Activated T-cell treated with anti-CD3 and anti-CD28 coated beads for 48 hours (primary cell): ENCODE measurements at regions not wholly inside any gene's neighbourhood (a gene's known extent, or its start where the extent isn't known, plus 50 kb on each side); places are given as distances from the start of the nearest gene placed in this dataset.

Experiments
- DNase-seq: peaks from one replicate; pipeline ENCODE4 v3.0.0-alpha.2; 2020; ENCODE audit warnings: low read depth

GRCh38 chr4:63632858-63633257 lies 776.4 kb downstream of the TECRL start:
- no peak for DNase-seq

- no peak for DNase-seq
These were observed 789.0 kb downstream of the TECRL start for GRCh38 chr4:63620271-63620670.

GRCh38 chr4:63619771-63620170 lies 789.5 kb downstream of the TECRL start:
- no peak for DNase-seq

- DNase-seq, result no peak
These were observed 790.1 kb downstream of the TECRL start for GRCh38 chr4:63618883-63619718.

- no peak for DNase-seq
These were observed 801.9 kb downstream of the TECRL start for GRCh38 chr4:63607169-63607872.

- no peak for DNase-seq
These were observed 819.5 kb downstream of the TECRL start for GRCh38 chr4:63589796-63590195.

- DNase-seq, result no peak
These were observed 825.7 kb downstream of the TECRL start for GRCh38 chr4:63583561-63583960.

GRCh38 chr4:63583007-63583406 lies 826.2 kb downstream of the TECRL start:
- no peak for DNase-seq

GRCh38 chr4:63580796-63581475 lies 828.3 kb downstream of the TECRL start:
- DNase-seq, result no peak

GRCh38 chr4:63578383-63578782 lies 830.9 kb downstream of the TECRL start:
- no peak for DNase-seq

- no peak for DNase-seq
These were observed 842.6 kb downstream of the TECRL start for GRCh38 chr4:63566658-63567057.

- no peak for DNase-seq
These were observed 845.8 kb downstream of the TECRL start for GRCh38 chr4:63563288-63564014.

GRCh38 chr4:63558709-63559108 lies 850.5 kb downstream of the TECRL start:
- no peak for DNase-seq

GRCh38 chr4:63556332-63556731 lies 852.9 kb downstream of the TECRL start:
- DNase-seq, result no peak

- DNase-seq, result no peak
These were observed 856.1 kb downstream of the TECRL start for GRCh38 chr4:63553123-63553522.

GRCh38 chr4:63541828-63542227 lies 867.4 kb downstream of the TECRL start:
- DNase-seq, result no peak

GRCh38 chr4:63529581-63530337 lies 879.5 kb downstream of the TECRL start:
- no peak for DNase-seq

- DNase-seq, result no peak
These were observed 880.8 kb downstream of the TECRL start for GRCh38 chr4:63528256-63528991.

GRCh38 chr4:63526251-63526650 lies 883.0 kb downstream of the TECRL start:
- no peak for DNase-seq

GRCh38 chr4:63524764-63525163 lies 884.5 kb downstream of the TECRL start:
- no peak for DNase-seq
